IMR-90 (cell line): ENCODE measurements at regions not wholly inside any gene's neighbourhood (a gene's known extent, or its start where the extent isn't known, plus 50 kb on each side); places are given as distances from the start of the nearest gene placed in this dataset.
"Not testable (repeated sequence)": the region's sequence is repeated elsewhere in the genome, so short reads cannot be mapped to it uniquely, and the experiment has no call there.

Source experiments
- ATAC-seq: fragments of 200-7000 bp; cut with Tn5 transposase; 2 replicates; pipeline ENCODE4 v1.9.1; 2020; ENCODE audit warnings: low read depth, mild to moderate bottlenecking, moderate library complexity
- BruUV-seq: library from RNA; stranded (reverse); fragments of 400-500 nt; replicated peaks from 2 replicates; lab custom pipeline; 2021; lab: Mats Ljungman, UMichigan
- CTCF ChIA-PET: fragments of 300-600 bp; formaldehyde crosslinking; extraction: SDS; loops from one replicate; lab custom pipeline; 2021; ENCODE audit warnings: antibody characterized with exemption; lab: Yijun Ruan, JAX
- POLR2A ChIA-PET: fragments of 300-600 bp; sonication (Branson Sonifier 250); formaldehyde crosslinking; loops from one replicate; lab custom pipeline; 2022; ENCODE audit warnings: antibody characterized with exemption; ENCODE audit not compliant: unreplicated experiment; lab: Charles Lee
- DNase-seq: peaks from one replicate; pipeline ENCODE4 v3.0.0; 2013
- H2AFZ ChIP-seq: replicated peaks from 2 replicates; pipeline ENCODE3; 2013; ENCODE audit warnings: low read length, mild to moderate bottlenecking; ENCODE audit not compliant: poor library complexity
- H2AK5ac ChIP-seq: 2 replicates; pipeline ENCODE4 v1.6.1; 2013; ENCODE audit warnings: low read depth, low read length, inconsistent platforms
- H2AK9ac ChIP-seq: replicated peaks from 2 replicates; pipeline ENCODE3; 2013; ENCODE audit warnings: mild to moderate bottlenecking, low read depth, low read length, moderate library complexity; ENCODE audit not compliant: poor library complexity
- H2BK120ac ChIP-seq: 2 replicates; pipeline ENCODE4 v1.6.1; 2013; ENCODE audit warnings: low read depth, low read length, inconsistent platforms
- H2BK15ac ChIP-seq: 3 replicates; pipeline ENCODE4 v1.6.1; 2013; ENCODE audit warnings: low read depth, low read length, inconsistent platforms
- H2BK20ac ChIP-seq: 2 replicates; pipeline ENCODE4 v1.6.1; 2013; ENCODE audit warnings: low read depth, mild to moderate bottlenecking, inconsistent platforms, low read length, moderate library complexity
- H2BK5ac ChIP-seq: 2 replicates; pipeline ENCODE4 v1.6.1; 2013; ENCODE audit warnings: mild to moderate bottlenecking, low read depth, low read length, inconsistent platforms; ENCODE audit not compliant: poor library complexity, severe bottlenecking
- H3K14ac ChIP-seq: replicated peaks from 2 replicates; pipeline ENCODE4 v1.6.1; 2013; ENCODE audit warnings: low read depth, low read length, inconsistent platforms
- H3K18ac ChIP-seq: 2 replicates; pipeline ENCODE4 v1.6.1; 2013; ENCODE audit warnings: low read depth, low read length, control low read depth
- H3K23ac ChIP-seq: 2 replicates; pipeline ENCODE4 v1.6.1; 2013; ENCODE audit warnings: low read depth, low read length, inconsistent platforms
- H3K27ac ChIP-seq: 2 replicates; pipeline ENCODE4 v1.5.1; 2013; ENCODE audit warnings: mild to moderate bottlenecking, control low read depth, low read length; ENCODE audit not compliant: insufficient read depth
- H3K27me3 ChIP-seq: 2 replicates; pipeline ENCODE4 v1.6.1; 2013; ENCODE audit warnings: low read length; ENCODE audit not compliant: control insufficient read depth, insufficient read depth
- H3K36me3 ChIP-seq: 2 replicates; pipeline ENCODE4 v1.6.1; 2013; ENCODE audit warnings: low read length, mixed read lengths; ENCODE audit not compliant: control insufficient read depth, insufficient read depth
- H3K4ac ChIP-seq: 2 replicates; pipeline ENCODE4 v1.6.1; 2013; ENCODE audit warnings: low read depth, low read length, inconsistent platforms
- H3K4me1 ChIP-seq: 2 replicates; pipeline ENCODE4 v1.6.1; 2013; ENCODE audit warnings: low read length, mixed read lengths; ENCODE audit not compliant: control insufficient read depth, insufficient read depth
- H3K4me2 ChIP-seq: 2 replicates; pipeline ENCODE4 v1.6.1; 2013; ENCODE audit warnings: low read depth, mild to moderate bottlenecking, control low read depth, low read length, moderate library complexity
- H3K4me3 ChIP-seq: 2 replicates; pipeline ENCODE4 v1.5.1; 2013; ENCODE audit warnings: low read depth, mild to moderate bottlenecking, control low read depth, low read length, moderate library complexity; ENCODE audit not compliant: insufficient read depth
- H3K56ac ChIP-seq: 2 replicates; pipeline ENCODE4 v1.6.1; 2013; ENCODE audit warnings: low read length, inconsistent platforms; ENCODE audit not compliant: insufficient read depth; ENCODE audit errors: extremely low read depth
- H3K79me1 ChIP-seq, 2 experiments: 2 replicates each; pipeline ENCODE4 v1.6.1; 2013; ENCODE audit warnings: low read length in 2 of 2, inconsistent platforms in 1 of 2, low read depth in 1 of 2
- H3K9ac ChIP-seq: 2 replicates; pipeline ENCODE4 v1.6.1; 2013; ENCODE audit warnings: low read depth, low read length, control low read depth
- H3K9me1 ChIP-seq: 2 replicates; pipeline ENCODE4 v1.6.1; 2013; ENCODE audit warnings: low read length, inconsistent platforms; ENCODE audit not compliant: insufficient read depth
- H3K9me3 ChIP-seq: 2 replicates; pipeline ENCODE4 v1.6.1; 2013; ENCODE audit warnings: low read length; ENCODE audit not compliant: control insufficient read depth, insufficient read depth
- H4K20me1 ChIP-seq: 2 replicates; pipeline ENCODE4 v1.6.1; 2013; ENCODE audit warnings: low read length, inconsistent platforms; ENCODE audit not compliant: insufficient read depth
- H4K5ac ChIP-seq: 2 replicates; pipeline ENCODE4 v1.6.1; 2013; ENCODE audit warnings: mild to moderate bottlenecking, low read depth, low read length, control low read depth
- H4K8ac ChIP-seq, 2 experiments: 2 replicates each; pipeline ENCODE4 v1.6.1; 2013; ENCODE audit warnings: low read depth in 2 of 2, low read length in 2 of 2, control low read depth in 1 of 2, inconsistent platforms in 1 of 2
- H4K91ac ChIP-seq: 2 replicates; pipeline ENCODE4 v1.6.1; 2013; ENCODE audit warnings: low read depth, low read length, inconsistent platforms; ENCODE audit not compliant: insufficient read depth
- WGBS, 2 experiments: methylation state at CpG; one replicate each; pipeline versions ENCODE4 v1.1.5 to v1.1.7; 2013; ENCODE audit warnings: missing lambda C conversion rate in 2 of 2; ENCODE audit not compliant: insufficient read length in 1 of 2; ENCODE audit errors: extremely low coverage in 2 of 2; 5-methylcytosine and 5-hydroxymethylcytosine counted together
- dilution Hi-C: fragments of 300-500 bp; cut with HindIII; formaldehyde crosslinking; loops from one replicate; pipeline ENCODE4 v1.14.3; 2018; ENCODE audit warnings: low sequenced_read_pairs; ENCODE audit not compliant: unreplicated experiment
- in situ Hi-C: fragments of 300-500 bp; cut with MboI; formaldehyde crosslinking; loops from 3 replicates; pipeline ENCODE4 v1.14.3; 2019; ENCODE audit warnings: low sequenced_read_pairs, inconsistent platforms, mixed read lengths
- intact Hi-C: fragments of 100-400 bp; cut with micrococcal nuclease; formaldehyde crosslinking; loops from 2 replicates; pipeline ENCODE4 v1.10.0; 2022

DNA sequence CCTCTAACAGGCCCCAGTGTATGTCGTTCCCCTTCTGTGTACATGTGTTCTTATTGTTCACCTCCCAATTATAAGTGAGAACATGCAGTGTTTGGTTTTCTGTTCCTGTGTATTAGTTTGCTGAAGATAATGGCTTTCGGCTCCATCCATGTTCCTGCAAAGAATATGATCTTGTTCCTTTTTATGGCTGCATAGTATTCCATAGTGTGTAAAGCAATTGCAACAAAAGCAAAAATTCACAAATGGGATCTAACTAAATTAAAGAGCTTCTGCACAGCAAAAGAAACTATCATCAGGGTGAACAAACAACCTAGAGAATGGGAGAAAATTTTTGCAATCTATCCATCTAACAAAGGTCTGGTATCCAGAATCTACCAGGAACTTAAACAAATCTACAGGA is 102.2 kb upstream of the ZNF92 start:
- H4K20me1 ChIP-seq, H3K4ac ChIP-seq, H3K9me1 ChIP-seq, H3K4me1 ChIP-seq, H3K27ac ChIP-seq, H3K23ac ChIP-seq, H2AK5ac ChIP-seq, H4K91ac ChIP-seq, H3K79me1 ChIP-seq, BruUV-seq, ATAC-seq, H2BK20ac ChIP-seq, POLR2A ChIA-PET, H2AFZ ChIP-seq, DNase-seq, H3K14ac ChIP-seq, H3K9me3 ChIP-seq, in situ Hi-C loops, CTCF ChIA-PET, H2AK9ac ChIP-seq, H2BK5ac ChIP-seq, H3K56ac ChIP-seq, H3K4me2 ChIP-seq, H4K5ac ChIP-seq, H3K36me3 ChIP-seq, dilution Hi-C loops, H2BK120ac ChIP-seq, H3K18ac ChIP-seq, H2BK15ac ChIP-seq, H3K27me3 ChIP-seq, H3K9ac ChIP-seq, H3K4me3 ChIP-seq, H4K8ac ChIP-seq: not testable (repeated sequence)
- no CpG with 5 or more reads among the region's 2 CpGs for WGBS, 2 experiments
- intact Hi-C loops: loop anchor here (5.0 kb wide), 1 partner anchor 49 kb away; no protein-coding TSS in a partner anchor
